Activated B cell treated with CpG ODN at 0.5 μM for 24 hours (primary cell): ENCODE measurements at regions not wholly inside any gene's neighbourhood (a gene's known extent, or its start where the extent isn't known, plus 50 kb on each side); places are given as distances from the start of the nearest gene placed in this dataset.

Source experiments
- ATAC-seq: fragments of 200-7000 bp; cut with Tn5 transposase; one replicate; pipeline ENCODE4 v1.10.0; 2021; ENCODE audit warnings: low read depth, mild to moderate bottlenecking, moderate library complexity
- CTCF ChIA-PET: fragments of 350-600 bp; sonication (Branson Sonifier 250); formaldehyde crosslinking; loops from one replicate; lab custom pipeline; 2021; ENCODE audit warnings: antibody characterized with exemption; lab: Charles Lee
- POLR2A ChIA-PET: fragments of 350-600 bp; sonication (Branson Sonifier 250); formaldehyde crosslinking; loops from one replicate; lab custom pipeline; 2021; ENCODE audit warnings: antibody characterized with exemption; lab: Charles Lee
- DNase-seq: peaks from one replicate; pipeline ENCODE4 v3.0.0; 2022
- H3K27ac Mint-ChIP-seq: one replicate; pipeline ENCODE4 v1.8.0; 2020; ENCODE audit warnings: mixed read lengths
- H3K27me3 Mint-ChIP-seq: one replicate; pipeline ENCODE4 v1.8.0; 2021; ENCODE audit warnings: mixed read lengths
- H3K36me3 Mint-ChIP-seq: one replicate; pipeline ENCODE4 v1.8.0; 2021; ENCODE audit warnings: low read depth, mixed read lengths
- H3K4me1 Mint-ChIP-seq: one replicate; pipeline ENCODE4 v1.8.0; 2021; ENCODE audit warnings: mixed read lengths
- H3K4me3 Mint-ChIP-seq: one replicate; pipeline ENCODE4 v1.8.0; 2020; ENCODE audit warnings: mild to moderate bottlenecking, mixed read lengths
- H3K9me3 Mint-ChIP-seq: one replicate; pipeline ENCODE4 v1.8.0; 2020; ENCODE audit warnings: mixed read lengths
- intact Hi-C: fragments of 100-400 bp; cut with micrococcal nuclease; formaldehyde crosslinking; loops from one replicate; pipeline ENCODE4 v1.15.1; 2024
- TF ChIP-seq, protein P1 (sequence below): fragments of 200-600 bp; IDR thresholded peaks from one replicate; pipeline ENCODE4 v1.8.0; 2022; ENCODE audit warnings: antibody characterized with exemption, mild to moderate bottlenecking

DNA sequence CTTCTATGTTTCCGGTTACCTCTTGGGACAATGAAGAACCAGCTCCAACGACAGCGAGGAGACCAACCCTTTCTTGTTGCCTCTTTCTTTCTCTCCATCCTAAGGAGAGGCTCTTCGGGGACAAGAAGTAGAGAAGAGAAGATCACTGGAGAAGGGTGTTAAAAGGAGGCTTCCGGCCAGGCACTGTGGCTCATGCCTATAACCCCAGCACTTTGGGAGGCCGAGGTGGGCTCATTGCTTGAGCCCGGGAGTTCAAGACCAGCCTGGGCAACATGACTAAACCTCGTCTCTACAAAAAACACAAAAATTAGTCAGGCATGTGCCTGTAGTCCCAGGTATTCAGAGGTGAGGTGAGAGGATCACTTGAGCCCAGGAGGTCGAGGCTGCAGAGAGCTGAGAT, 90.8 kb upstream of the TNFAIP3 start:
- ChIA-PET POLR2A (no interaction called here), CTCF (no interaction called here)
- no peak for ATAC-seq
- H3K27me3 Mint-ChIP-seq, result no peaks in the 10 kb centered on the region
- TF ChIP-seq, protein P1, sequence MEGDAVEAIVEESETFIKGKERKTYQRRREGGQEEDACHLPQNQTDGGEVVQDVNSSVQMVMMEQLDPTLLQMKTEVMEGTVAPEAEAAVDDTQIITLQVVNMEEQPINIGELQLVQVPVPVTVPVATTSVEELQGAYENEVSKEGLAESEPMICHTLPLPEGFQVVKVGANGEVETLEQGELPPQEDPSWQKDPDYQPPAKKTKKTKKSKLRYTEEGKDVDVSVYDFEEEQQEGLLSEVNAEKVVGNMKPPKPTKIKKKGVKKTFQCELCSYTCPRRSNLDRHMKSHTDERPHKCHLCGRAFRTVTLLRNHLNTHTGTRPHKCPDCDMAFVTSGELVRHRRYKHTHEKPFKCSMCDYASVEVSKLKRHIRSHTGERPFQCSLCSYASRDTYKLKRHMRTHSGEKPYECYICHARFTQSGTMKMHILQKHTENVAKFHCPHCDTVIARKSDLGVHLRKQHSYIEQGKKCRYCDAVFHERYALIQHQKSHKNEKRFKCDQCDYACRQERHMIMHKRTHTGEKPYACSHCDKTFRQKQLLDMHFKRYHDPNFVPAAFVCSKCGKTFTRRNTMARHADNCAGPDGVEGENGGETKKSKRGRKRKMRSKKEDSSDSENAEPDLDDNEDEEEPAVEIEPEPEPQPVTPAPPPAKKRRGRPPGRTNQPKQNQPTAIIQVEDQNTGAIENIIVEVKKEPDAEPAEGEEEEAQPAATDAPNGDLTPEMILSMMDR, result no peak
- H3K27ac Mint-ChIP-seq, result no peak overlapping the region
- H3K4me1 Mint-ChIP-seq, result peaks cover 3% of the 10 kb centered on the region
- H3K9me3 Mint-ChIP-seq, result no peaks in the 10 kb centered on the region
- H3K36me3 Mint-ChIP-seq, result no peaks in the 10 kb centered on the region
- intact Hi-C loops, result no loop called here
- no peak for DNase-seq
- H3K4me3 Mint-ChIP-seq, result no peak overlapping the region

DNA sequence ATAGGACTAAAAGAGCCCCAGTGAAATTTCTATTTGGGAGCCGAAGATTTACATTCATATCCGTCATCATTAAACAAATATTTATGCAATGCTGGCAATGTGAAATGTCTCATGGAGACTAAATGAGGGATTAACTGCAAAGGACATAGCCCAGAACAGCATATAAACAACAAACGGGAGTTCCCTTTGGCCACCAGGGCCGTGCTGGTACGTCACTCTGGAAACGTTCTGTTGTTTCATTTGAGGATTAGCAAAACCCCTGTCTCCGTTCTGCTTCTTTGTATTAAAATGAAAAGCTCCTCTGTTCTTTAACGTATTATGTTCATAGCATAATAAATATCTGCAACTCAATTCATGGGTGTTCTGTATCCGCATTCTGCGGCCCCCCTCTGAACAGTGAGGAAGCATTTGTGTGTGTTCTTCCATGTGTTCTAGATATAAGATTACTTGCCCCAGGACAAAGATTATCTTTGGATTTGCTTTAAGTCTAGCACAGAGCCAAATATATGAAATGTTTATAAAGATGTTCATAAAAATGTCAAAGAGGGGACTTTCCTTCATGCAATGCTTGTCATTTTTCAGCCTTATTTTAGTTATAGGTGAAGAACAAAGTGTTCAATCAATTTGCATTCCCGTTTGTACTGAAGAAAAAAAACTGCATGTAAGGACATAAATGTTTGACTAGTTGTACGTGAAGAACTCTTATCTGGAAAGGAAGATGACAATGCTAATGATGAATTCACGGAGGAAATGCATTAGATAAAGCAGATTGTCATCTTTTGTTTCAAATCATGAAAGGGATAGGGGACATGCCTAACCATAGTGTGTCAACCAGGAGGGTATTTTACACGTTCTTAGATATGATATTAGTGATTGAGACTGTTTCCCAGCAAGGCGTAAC, 90.0 kb upstream of the TNFAIP3 start:
- ChIA-PET CTCF (no interaction called here), POLR2A (no interaction called here)
- Mint-ChIP-seq H3K36me3 (no peaks in the 10 kb centered on the region), H3K27me3 (no peaks in the 10 kb centered on the region), H3K9me3 (no peaks in the 10 kb centered on the region), H3K4me3 (no peak overlapping the region), H3K27ac (no peak overlapping the region), H3K4me1 (peaks cover 7% of the 10 kb centered on the region)
- ATAC-seq, result no peak
- TF ChIP-seq, protein P1, result no peak
- intact Hi-C loops, result no loop called here
- no peak for DNase-seq

DNA sequence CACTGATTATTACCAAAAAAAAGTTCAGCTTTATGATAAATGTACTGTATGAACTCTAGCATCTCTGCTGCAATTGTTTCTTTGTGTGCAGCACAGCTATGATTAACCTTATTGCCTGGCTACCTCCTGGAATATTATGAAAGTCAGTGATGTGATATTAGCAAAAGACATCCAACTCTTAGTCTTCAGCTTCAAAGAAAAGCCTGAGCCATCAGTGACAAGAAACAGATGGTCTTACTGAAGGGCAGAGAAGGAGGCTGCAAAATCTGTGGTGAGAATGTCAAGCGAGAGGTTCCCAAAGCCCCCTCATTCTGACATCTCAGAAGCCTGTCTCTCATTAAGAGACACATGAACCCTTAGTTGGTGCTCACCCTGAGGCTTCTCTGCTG, 89.4 kb upstream of the TNFAIP3 start:
- H3K36me3 Mint-ChIP-seq, result no peaks in the 10 kb centered on the region
- ATAC-seq, result no peak
- H3K27ac Mint-ChIP-seq, result no peak overlapping the region
- DNase-seq, result no peak
- ChIA-PET POLR2A (no interaction called here), CTCF (no interaction called here)
- peaks cover 7% of the 10 kb centered on the region for H3K4me1 Mint-ChIP-seq
- TF ChIP-seq, protein P1, result no peak
- intact Hi-C loops, result no loop called here
- no peak overlapping the region for H3K4me3 Mint-ChIP-seq
- no peaks in the 10 kb centered on the region for H3K27me3 Mint-ChIP-seq
- no peaks in the 10 kb centered on the region for H3K9me3 Mint-ChIP-seq

DNA sequence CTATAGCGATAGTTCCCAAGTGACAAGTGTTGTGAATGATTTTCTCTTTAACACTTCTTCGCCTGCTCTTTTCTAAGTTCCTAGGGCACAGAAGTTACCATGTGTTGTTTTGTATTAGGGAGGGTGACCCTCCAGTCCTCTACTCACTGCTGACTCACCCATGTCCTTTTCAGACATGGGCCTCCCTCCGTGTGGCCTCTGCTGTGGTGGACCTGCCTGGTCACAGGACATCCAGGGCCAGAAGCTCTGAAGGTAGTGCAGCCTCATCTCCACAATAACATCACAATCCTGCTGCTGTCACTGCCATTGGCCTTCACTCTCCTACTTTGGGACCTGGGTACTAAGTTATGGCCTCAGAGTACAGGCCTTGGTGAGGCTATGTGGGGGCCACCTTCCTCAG, 87.1 kb upstream of the TNFAIP3 start:
- DNase-seq (no peak), ATAC-seq (no peak)
- Mint-ChIP-seq H3K27me3 (no peaks in the 10 kb centered on the region), H3K36me3 (no peaks in the 10 kb centered on the region), H3K27ac (no peak overlapping the region), H3K4me1 (peaks cover 4% of the 10 kb centered on the region), H3K4me3 (no peak overlapping the region), H3K9me3 (no peaks in the 10 kb centered on the region)
- POLR2A ChIA-PET, result no interaction called here
- TF ChIP-seq, protein P1, result no peak
- intact Hi-C loops, result no loop called here
- CTCF ChIA-PET, result no interaction called here

DNA sequence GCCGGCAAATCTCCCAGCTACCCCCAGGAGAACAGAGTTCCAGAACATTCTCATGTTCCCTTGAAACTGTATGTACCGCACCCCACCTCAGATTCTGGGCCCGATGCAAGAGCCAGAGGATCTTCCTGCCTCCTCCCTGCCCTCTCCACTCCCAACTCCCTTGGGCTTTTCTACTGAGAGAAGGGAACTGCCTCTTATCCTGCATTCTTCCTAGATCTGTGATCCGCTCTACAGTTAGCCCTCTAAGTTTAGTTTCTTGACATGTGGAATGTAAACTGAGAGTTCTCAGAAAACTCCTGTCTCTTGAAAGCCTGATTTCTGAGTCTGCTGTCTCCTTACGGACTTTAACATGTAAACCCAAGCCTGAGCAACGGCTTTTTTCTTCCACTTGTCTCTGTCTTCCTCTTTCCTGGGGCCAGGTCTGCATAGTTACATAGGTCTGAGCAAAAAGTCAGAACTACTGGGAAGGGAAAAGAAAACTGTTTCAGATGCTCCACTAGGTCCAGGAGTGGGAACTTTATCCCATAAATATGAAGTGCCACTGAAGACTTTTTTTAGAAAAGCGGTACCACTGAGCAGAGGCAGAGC, 86.5 kb upstream of the TNFAIP3 start:
- CTCF ChIA-PET, result no interaction called here

More for the DNA sequence above, 86.5 kb upstream of the TNFAIP3 start:
- TF ChIP-seq, protein P1, result no peak
- no peaks in the 10 kb centered on the region for H3K36me3 Mint-ChIP-seq
- H3K4me3 Mint-ChIP-seq, result no peak overlapping the region
- ATAC-seq, result no peak
- intact Hi-C loops, result no loop called here
- no peak for DNase-seq
- no peaks in the 10 kb centered on the region for H3K27me3 Mint-ChIP-seq
- POLR2A ChIA-PET, result no interaction called here
- H3K27ac Mint-ChIP-seq, result no peak overlapping the region
- peaks cover 4% of the 10 kb centered on the region for H3K4me1 Mint-ChIP-seq
- H3K9me3 Mint-ChIP-seq, result no peaks in the 10 kb centered on the region
